ENCODE measurements at regions not wholly inside any gene's neighbourhood (a gene's known extent, or its start where the extent isn't known, plus 50 kb on each side); places are given as distances from the start of the nearest gene placed in this dataset.

DNA sequence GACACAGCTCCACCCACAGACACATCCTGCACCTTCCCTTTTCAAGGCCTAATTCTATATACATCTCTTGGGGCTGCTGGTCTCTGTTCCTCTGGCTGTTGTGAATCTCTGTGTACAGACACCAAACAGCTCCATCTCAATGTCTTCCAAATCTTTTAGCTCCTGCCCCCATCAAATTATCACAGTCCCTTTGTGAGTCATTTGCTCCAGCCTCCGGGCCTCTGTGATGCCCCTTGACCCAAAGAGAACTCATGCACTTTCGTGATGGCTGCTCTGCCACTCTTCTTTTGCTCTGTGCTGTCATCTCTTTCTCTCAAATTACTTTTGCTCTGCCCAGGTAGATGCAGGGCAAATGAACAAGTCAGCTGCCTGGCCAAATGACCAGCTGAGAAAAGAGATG lies 369.0 kb upstream of the CDIN1 start:
- DNase-seq, result no peak

DNA sequence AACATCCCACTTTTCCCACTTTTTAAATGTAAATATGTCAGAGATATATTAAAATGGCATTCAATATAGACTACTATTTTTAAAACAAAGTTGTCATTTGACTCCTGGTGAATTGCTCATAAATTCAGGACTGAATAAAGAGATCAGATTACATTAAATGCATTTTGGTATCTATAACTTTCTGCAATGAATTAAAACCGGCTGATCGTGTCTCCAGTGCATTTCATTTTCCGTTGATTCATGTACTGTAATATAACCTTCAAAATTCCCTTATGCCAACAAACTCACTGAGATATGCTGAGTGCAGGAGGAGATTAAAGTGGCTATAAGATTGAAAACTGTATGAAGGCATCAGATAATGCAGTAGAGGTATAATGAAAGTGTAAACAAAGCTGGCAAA lies 361.1 kb upstream of the CDIN1 start:
- DNase-seq, result no peak

DNA sequence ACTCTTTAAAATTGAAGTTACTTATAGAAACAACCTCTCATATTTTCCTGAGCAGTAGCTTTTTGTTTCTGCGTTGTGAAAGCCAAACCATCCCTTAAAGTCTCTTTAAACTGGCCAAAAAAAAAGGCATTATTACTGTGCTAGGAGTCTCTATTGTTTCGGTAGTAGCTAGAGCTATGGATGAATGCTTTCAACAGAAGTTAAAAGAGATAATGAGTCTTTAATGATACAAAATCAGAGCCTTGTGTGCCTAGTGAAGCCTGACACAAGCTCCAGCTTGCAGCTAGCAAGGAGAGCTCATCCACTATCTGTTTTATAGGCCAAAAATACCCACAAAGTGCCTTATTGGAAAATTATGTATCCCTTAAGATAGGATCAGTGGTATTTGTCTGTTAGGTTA lies 360.4 kb upstream of the CDIN1 start:
- no peak for DNase-seq

DNA sequence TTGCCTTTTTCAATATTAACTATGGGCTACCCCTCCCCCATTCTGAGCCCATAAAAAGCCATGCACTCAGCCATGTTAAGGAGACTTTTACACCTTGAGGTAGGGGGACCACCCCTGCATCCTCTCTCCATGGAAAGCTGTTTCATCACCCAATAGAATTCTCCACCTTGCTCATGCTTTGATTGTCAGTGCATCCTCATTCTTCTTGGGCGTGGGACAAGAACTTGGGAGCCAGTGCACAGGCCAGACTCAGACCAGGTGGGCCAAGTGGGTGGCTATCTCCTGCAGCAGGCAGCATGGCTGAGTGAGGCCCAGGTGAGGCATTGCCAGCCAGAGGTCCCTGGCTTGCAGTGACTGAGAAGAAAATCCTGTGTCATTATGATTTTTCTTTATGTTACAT lies 357.4 kb upstream of the CDIN1 start:
- DNase-seq, result no peak

DNA sequence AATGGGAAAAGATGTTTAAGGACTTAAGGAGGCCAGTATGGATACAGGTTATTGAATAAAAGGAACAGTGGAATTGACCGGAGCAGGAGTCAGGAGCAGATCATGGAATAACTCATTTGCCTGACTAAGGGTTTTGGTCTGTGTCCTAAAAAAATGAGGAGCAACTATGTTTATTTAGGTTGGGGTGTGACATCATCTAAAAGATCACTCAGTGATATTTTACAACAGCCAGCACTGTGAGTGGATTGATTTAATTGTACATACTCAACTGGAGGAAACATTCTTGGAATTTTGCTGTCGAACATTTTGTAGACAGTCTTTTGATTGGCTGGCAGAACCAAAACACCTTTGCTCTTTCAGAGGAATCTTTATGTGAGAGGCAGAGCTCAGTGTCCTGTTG lies 348.6 kb upstream of the CDIN1 start:
- DNase-seq, result no peak

DNA sequence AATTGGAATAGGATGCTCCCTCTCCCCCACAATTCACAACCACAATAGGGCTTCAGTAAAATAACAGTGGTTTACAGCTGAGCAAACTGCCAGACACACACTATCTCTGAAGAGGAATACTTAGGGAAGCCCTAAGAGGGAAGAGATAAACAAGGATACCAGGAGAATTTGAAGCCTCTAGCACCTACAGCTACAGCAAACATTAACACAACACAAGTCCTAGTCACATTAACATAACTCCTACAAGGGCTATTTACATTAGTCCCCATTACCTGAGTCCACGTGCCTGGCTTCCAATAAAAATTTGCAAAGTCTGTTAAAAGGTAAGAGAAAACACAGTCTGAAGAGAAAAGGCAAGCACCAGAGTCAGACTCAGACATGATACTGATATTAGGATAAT lies 346.9 kb upstream of the CDIN1 start:
- no peak for DNase-seq

DNA sequence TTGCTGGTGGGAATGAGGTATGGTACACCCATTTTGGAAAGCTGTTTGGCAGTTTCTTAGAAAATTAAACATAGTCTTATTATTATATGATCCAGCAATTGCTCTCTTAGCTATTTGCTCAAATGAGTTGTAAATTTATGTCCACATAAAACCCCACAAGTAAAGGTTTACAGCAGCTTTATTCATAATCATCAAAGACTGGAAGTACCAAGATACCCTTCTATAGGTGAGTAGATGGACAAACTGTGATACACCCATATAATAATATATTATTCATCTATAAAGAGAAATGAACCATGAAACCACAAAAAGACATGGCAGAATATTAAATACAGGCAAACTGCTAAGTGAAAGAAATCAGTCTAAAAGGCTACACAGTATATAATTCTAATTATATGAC lies 344.7 kb upstream of the CDIN1 start:
- no peak for DNase-seq

DNA sequence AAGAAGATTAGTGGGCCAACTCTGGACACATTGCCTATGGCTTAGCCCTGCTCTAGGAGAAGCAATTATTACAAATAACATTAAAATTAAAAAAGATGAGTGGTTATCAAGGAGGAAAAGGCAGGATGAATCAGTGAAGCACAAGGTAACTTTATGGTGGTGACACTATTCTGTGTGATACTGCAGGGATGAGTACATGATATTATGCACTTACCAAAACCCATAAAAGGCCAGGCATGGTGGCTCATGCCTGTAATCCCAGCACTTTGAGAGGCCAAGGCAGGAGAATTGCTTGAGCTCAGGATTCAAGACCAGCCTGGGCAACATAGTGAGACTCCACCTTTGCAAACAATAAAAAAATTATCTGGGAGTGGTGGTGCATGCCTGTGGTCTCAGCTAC lies 344.3 kb upstream of the CDIN1 start:
- no peak for DNase-seq

DNA sequence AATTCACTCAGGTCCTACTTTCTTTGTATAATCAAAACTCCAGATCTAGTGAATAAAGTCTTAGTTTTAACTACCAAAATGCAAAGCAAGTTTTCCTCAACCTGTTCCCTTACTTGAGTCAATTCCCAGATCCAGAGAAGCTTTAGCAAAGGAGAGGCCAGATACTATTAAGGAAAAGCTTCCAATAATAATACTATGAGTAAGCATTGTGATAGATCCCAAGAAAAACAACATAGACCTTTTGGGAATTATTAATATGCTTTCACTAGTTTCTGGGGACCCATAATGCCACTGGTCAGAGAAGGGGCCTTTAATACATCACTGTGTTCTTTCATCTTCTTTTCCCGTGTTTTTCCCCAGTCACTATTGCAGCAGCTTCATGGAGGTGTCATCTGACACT lies 339.9 kb upstream of the CDIN1 start:
- DNase-seq, result no peak

DNA sequence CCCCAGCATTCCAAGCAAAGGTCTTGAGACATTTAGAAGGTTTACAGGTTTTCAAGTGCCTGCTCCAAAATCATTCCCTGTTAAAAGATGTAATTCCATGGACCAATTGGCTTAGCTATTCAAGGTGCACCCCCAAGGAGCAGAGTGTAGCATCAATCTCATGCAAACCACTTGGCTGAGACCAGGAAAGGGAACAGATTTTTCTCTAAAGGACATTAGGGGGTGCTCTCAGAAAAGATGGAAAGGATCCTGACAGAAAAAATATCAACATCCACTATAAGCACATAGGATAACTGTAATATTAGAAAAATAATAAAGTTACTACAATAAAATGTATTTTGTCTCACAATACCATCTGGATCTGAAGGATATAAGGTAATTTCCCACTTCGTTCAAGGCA lies 328.0 kb upstream of the CDIN1 start:
- no peak for DNase-seq

DNA sequence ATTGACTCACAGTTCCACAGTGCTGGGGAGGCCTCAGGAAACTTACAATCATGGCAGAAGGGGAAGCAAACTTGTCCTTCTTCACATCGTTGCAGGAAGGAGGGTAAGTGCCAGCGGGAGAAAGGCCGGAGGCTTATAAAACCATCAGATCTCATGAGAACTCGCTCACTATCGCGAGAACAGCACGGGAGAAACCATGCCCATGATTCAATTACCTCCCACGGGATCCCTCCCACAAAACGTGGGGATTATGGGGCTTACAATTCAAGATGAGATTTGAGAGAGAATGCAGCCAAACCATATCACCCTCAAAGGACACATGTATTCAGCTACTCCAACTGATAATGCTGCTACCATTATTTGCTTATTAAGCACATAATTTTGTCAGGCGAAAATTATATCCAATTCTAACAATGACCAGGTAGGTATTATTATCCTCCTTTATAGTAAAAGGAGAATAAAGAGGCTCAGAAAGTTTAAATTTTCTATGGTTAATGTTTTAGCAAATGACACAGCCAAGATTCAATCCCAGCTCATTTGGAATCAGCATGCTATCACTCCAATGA lies 327.2 kb upstream of the CDIN1 start:
- no peak for DNase-seq

DNA sequence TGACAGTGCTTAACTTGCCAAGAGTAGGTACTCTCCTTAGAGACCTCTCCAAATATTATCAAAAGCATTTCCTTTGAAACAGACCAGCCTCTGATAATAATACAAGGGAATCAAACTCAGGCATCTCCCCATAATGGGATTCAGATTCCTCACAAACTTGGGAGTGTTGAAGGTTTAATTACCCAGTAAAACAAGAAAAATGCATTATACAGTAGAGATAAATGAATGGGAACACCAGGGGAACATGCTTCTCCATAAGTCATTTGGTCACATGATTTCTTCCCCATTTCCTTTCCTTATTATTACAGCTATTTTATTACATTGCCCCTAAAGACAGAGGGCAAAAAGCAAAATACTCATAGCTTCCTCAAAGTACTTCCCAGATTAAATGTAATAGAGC lies 325.0 kb upstream of the CDIN1 start:
- DNase-seq, result no peak

DNA sequence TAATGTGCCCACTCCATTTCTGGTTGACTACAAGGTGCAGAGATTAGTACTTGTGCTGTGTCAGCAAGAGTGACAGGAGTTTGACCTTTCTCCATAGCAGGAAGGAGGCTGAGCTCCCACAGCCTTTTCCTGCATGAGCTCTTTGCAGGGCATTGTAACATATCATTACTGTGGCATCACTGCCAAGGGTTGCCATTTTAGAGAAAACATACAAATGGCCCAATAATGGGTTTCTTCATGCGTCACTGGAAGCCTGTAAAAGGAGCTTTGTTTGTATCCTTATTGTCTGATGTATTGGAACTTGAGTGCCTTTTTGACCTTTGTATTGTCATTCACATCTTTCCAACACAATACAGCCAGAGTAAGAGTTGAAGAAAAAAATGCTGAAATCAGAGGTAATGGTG lies 323.0 kb upstream of the CDIN1 start:
- DNase-seq, result no peak

DNA sequence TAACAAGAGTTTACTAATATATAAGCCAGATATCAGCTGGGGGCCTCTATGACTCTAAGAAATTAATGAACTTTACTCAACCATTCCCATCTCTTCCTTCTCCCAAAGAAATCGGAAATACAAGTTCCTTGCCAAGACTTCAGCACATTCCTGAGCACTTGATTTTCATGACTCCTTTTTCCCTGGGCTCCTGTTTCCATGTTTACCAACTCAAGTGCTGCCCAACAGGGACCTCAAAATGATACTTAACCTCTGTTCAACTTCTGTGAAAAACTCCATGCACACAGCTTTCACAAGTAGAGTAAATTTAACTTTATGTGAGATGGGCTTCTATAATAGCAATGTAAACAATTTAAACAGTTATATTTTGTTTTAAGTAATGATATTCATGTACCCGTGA lies 315.8 kb upstream of the CDIN1 start:
- DNase-seq, result no peak

DNA sequence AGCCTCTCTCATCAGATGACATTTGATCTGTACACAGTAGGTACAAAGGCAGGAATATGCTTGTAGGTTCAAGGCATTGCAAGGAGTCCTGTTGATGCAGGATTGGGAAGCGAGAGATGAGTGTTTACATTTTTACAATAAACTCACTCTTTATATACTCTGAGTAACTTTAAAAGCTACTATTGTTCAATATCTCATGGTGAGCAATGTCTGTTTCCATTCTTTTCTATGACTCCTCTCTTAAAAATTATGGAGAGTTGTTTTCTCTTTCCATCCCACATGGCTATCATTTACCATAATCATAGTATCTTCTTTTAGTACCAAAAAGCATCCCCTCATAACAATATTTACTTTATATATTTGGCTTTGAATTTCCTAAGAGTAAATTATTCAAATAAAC lies 314.0 kb upstream of the CDIN1 start:
- DNase-seq, result no peak

DNA sequence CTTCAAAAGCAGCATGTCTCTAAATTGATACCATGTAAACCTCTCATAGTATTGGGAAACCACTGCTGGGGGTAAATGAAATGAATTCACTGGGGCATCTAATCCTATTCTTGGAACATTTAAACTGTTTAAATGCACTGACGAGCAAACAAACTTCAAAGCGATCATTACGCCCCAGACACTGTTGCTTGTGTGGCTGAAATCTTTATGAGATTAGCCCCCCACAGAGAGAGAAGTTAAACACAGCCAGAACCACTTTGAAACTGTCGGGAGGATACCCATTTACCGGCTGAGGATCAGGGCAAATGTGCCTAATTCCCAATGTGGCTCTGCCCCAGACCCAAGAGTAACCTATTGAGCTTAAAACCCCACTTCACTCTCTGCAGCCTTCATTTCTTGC lies 308.4 kb upstream of the CDIN1 start:
- DNase-seq, result no peak

DNA sequence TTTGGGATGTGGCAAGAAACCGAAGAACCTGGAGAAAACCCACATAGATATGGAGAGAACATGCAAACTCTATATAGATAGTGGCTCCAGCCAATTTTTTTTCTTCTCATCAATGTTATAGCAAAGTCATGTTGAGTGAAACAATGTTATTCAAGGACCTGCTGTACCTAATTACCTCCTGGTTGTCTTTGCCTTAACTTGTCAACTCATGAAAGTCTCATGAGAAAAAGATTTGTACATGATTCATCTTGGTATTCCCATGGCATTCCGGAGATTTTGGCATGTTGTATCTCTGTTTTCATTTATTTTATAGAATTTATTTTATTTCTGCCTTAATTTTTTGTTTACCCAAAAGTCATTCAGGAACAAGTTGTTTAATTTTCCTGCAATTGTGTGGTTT lies 303.8 kb upstream of the CDIN1 start:
- no peak for DNase-seq

DNA sequence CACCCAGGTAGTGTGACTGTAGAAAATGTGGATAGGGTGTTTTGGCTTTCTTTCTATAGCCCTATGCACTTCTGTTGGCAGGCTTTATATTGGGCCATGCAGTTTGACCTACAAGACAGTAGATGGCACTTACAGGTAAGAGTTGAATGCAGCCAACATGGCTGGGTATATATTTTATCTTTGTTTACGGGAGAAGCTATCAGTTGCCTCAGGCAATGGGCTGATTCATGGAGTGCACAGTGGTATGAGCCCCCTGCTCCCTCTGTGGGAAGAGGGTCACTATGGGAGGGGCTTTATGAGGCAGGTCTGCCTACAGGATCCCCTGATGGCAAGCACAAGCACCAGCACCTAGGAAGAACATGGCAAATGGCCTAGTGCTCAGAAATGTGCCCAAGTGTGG lies 301.2 kb upstream of the CDIN1 start:
- DNase-seq, result no peak

DNA sequence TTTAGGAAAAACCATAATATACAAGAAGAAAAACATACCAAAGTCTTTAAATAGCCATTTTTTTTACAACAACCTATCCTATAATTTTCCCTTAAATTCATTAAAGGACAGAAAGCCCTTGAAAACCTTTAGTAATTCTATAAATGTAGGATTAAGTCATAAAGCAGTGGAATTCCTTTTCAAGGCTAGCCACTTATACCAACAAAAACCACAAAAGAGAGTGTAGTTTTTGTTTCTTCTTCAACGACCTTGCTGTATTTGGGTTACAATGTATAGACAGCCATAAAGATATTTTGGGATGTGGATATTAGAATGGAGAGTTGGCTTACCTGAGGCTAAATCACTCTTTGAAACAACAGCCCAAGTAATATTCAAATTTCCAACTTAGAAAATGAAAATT lies 296.6 kb upstream of the CDIN1 start:
- DNase-seq, result no peak

DNA sequence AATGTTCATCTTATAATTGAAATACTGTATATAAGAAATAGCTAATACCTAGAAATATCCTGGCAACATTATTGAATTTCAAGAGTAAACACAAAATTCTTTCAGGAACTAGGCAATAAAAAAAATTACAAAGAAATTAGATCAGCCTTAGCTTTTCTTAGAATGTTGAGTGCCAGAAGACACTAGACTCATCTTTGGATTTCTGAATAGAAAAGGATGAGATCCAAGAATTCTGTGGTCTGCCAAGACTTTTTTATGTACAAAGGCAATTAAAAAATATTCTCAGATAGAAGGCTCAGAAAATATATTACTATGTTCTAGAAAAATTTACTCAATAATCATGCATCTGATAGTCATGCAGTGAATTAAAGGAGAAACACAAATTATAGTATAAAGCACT lies 294.5 kb upstream of the CDIN1 start:
- no peak for DNase-seq

DNA sequence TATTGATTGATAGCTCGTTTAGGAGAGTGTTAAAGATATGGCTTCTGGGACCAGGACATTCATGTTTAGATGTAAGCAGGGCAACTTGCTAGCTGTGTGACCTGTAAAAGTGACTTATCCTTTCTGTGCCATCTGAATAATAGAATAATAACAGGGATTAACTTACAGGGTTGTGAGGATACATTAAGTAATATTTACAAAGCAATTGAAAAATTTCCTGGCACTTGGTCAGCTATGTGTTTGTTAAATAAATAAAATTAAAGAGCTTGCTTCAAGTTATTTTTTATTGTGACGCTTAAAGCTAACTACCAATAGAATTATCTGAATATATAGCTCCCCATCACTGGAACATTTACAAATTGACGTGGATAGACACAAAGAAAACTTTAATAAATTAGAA lies 287.9 kb upstream of the CDIN1 start:
- DNase-seq, result no peak

DNA sequence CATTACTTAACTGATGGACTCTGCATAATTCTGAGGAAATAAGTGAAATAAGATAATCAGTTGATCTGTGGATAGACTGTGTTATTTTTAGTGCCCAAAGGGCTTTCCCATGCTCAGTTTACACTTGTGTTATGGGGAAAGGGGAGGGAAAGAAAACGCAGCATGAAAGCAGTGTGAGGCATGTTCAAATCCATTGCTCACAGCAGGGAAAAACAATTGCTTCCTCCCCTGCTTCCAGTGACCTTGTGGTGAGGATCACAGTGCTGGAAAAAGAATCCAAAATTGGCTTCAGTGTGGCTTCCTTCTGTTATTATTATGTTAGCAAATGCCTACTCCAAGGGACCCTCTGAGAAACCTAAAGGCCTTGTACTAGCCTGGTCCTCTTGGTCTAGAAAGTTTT lies 285.1 kb upstream of the CDIN1 start:
- DNase-seq, result no peak

DNA sequence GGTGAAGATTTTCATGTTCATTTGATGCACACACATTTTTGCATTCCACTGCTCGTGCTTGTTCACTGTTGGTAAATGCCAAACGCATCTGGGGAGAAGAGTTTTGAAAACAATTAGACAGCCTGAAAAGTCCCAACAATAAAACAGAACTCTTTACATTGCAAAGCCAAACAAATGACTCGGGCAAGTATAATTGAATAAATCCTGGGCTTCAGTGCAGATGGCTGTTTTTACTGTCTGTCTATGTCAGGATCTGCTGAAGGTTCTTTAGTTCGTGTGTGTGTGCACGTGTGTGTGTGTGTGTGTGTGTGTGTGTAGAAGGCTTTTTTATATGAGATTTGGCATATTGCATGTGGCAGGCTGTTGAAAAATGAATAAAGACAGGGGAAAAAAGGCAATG lies 277.5 kb upstream of the CDIN1 start:
- no peak for DNase-seq

DNA sequence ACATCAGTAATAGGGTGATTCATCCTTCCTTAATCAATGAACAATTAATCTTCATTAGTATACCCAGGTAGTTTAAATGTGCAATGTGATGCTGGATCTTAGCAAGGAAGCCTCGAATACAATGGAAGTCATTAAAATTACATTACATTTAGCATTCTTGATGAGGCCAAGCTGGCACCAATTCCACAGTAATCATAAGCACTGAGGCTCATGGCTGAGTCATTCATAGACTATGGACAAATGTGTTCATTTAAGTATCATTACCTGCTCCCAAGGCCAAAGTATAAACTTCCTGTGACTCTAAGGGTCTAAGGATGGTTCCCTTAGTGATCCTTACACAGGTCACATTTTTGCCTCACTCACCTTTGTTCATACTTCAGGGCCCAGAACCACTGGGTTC lies 266.4 kb upstream of the CDIN1 start:
- no peak for DNase-seq

DNA sequence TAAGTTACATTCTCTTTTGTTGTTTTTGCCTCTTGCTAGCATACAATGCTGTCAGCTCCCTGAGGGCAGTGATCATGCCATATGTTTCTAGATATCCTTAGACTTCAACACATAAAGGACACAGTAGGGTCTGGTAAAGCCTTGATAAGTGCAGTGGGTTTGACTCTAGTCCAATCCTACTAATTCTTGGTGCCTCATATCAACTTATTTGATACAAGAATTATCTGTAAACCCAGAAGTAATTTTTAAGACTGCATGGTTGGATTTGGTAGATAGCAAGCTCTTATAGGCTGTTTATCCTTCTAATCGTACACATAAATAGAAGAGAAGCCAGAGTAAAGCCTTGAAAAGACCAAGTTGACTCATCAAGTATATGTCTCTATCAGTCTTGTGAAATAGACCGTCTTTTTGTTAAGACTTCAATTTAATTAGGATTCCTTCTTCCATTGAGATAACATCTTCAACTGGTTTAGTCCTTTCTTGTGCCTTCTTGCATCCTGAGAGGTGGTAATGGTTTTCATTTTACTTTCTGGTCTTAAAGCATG lies 265.6 kb upstream of the CDIN1 start:
- DNase-seq, result no peak

DNA sequence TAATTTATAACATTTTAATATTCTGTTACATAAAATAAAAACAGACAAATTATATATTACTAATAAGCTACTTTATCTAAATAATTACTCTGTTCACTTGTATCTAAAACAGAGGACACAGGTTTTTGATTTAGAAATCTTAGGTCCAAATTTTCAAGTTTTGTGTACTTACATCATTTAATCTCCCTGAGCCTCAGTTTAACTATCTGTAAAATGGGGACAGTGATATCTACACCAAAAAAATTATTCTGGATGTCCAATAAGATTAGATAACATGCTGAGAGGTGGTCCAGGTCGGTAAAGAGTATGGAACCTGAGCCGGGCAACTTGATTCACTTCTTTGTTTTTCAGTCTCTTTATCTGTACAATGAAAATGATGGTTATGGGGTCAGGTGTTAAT lies 263.8 kb upstream of the CDIN1 start:
- no peak for DNase-seq
